ENCODE measurements at regions not wholly inside any gene's neighbourhood (a gene's known extent, or its start where the extent isn't known, plus 50 kb on each side); places are given as distances from the start of the nearest gene placed in this dataset.
"Not testable (repeated sequence)": the region's sequence is repeated elsewhere in the genome, so short reads cannot be mapped to it uniquely, and the experiment has no call there.

- no peak for ATAC-seq
- Histone ChIP-seq H3K4me1 (ENCODE audit: control insufficient read depth, insufficient read depth, low read length) (no peaks in the 10 kb centered on the region), H3K27me3 (ENCODE audit: control insufficient read depth, insufficient read depth) (no peaks in the 10 kb centered on the region), H3K4me3 (ENCODE audit: low read length) (no peak overlapping the region), H3K9me3 (ENCODE audit: control insufficient read depth, low read length) (no peaks in the 10 kb centered on the region), H3K27ac (ENCODE audit: low read length) (no peak overlapping the region)
- DNase-seq = no peak
- WGBS = 76% methylated on average over 5 of the region's 5 CpGs
- intact Hi-C loops (cut with DNase I) = no loop called here
Measured at GRCh38 chr19:23557381-23557780, 129.6 kb downstream of the ZNF675 start.

GRCh38 chr19:23554548-23554947 lies 132.5 kb downstream of the ZNF675 start:
- WGBS = 61% methylated on average over 1 of the region's 1 CpG
- DNase-seq = no peak

GRCh38 chr19:23550102-23550501 lies 136.9 kb downstream of the ZNF675 start:
- H3K4me1 ChIP-seq (ENCODE audit: control insufficient read depth, insufficient read depth, low read length); ATAC-seq; DNase-seq; H3K27me3 ChIP-seq (ENCODE audit: control insufficient read depth, insufficient read depth); H3K4me3 ChIP-seq (ENCODE audit: low read length); H3K27ac ChIP-seq (ENCODE audit: low read length); H3K9me3 ChIP-seq (ENCODE audit: control insufficient read depth, low read length); intact Hi-C loops (cut with DNase I): not testable (repeated sequence)
- WGBS = 69% methylated on average over 2 of the region's 2 CpGs

More at GRCh38 chr19:23554548-23554947, 132.5 kb downstream of the ZNF675 start:
- no peaks in the 10 kb centered on the region for H3K27me3 ChIP-seq (ENCODE audit: control insufficient read depth, insufficient read depth)
- H3K4me3 ChIP-seq (ENCODE audit: low read length) = no peak overlapping the region
- intact Hi-C loops (cut with DNase I) = no loop called here
- no peaks in the 10 kb centered on the region for H3K9me3 ChIP-seq (ENCODE audit: control insufficient read depth, low read length)
- no peak for ATAC-seq
- no peak overlapping the region for H3K27ac ChIP-seq (ENCODE audit: low read length)
- H3K4me1 ChIP-seq (ENCODE audit: control insufficient read depth, insufficient read depth, low read length) = no peaks in the 10 kb centered on the region

GRCh38 chr19:23547816-23548430 lies 139.1 kb downstream of the ZNF675 start:
- 84% methylated on average over 11 of the region's 11 CpGs for WGBS
- Histone ChIP-seq H3K9me3 (ENCODE audit: control insufficient read depth, low read length) (no peaks in the 10 kb centered on the region), H3K27me3 (ENCODE audit: control insufficient read depth, insufficient read depth) (no peaks in the 10 kb centered on the region), H3K27ac (ENCODE audit: low read length) (no peak overlapping the region), H3K4me1 (ENCODE audit: control insufficient read depth, insufficient read depth, low read length) (no peaks in the 10 kb centered on the region), H3K4me3 (ENCODE audit: low read length) (no peak overlapping the region)
- intact Hi-C loops (cut with DNase I) = no loop called here
- DNase-seq (no peak), ATAC-seq (no peak)

GRCh38 chr19:23547156-23547555 lies 139.9 kb downstream of the ZNF675 start:
- Histone ChIP-seq H3K27me3 (ENCODE audit: control insufficient read depth, insufficient read depth) (no peaks in the 10 kb centered on the region), H3K4me1 (ENCODE audit: control insufficient read depth, insufficient read depth, low read length) (no peaks in the 10 kb centered on the region), H3K4me3 (ENCODE audit: low read length) (no peak overlapping the region), H3K27ac (ENCODE audit: low read length) (no peak overlapping the region), H3K9me3 (ENCODE audit: control insufficient read depth, low read length) (no peaks in the 10 kb centered on the region)
- DNase-seq = no peak
- ATAC-seq = no peak
- intact Hi-C loops (cut with DNase I) = no loop called here
- WGBS = 67% methylated on average over 3 of the region's 3 CpGs

GRCh38 chr19:23543351-23543750 lies 143.7 kb downstream of the ZNF675 start:
- no peak for DNase-seq
- no peaks in the 10 kb centered on the region for H3K27me3 ChIP-seq (ENCODE audit: control insufficient read depth, insufficient read depth)
- no peak overlapping the region for H3K27ac ChIP-seq (ENCODE audit: low read length)
- no peak for ATAC-seq
- no peak overlapping the region for H3K4me3 ChIP-seq (ENCODE audit: low read length)
- WGBS = 69% methylated on average over 2 of the region's 2 CpGs
- intact Hi-C loops (cut with DNase I) = no loop called here
- H3K4me1 ChIP-seq (ENCODE audit: control insufficient read depth, insufficient read depth, low read length) = no peaks in the 10 kb centered on the region
- H3K9me3 ChIP-seq (ENCODE audit: control insufficient read depth, low read length) = no peaks in the 10 kb centered on the region

- intact Hi-C loops (cut with DNase I) = no loop called here
- Histone ChIP-seq H3K27me3 (ENCODE audit: control insufficient read depth, insufficient read depth) (no peaks in the 10 kb centered on the region), H3K27ac (ENCODE audit: low read length) (no peak overlapping the region), H3K4me1 (ENCODE audit: control insufficient read depth, insufficient read depth, low read length) (no peaks in the 10 kb centered on the region), H3K9me3 (ENCODE audit: control insufficient read depth, low read length) (no peaks in the 10 kb centered on the region), H3K4me3 (ENCODE audit: low read length) (no peak overlapping the region)
- no peak for ATAC-seq
- DNase-seq = no peak
- 32% methylated on average over 1 of the region's 1 CpG for WGBS
Measured at GRCh38 chr19:23542562-23542961, 144.4 kb downstream of the ZNF675 start.

- ATAC-seq = no peak
- 73% methylated on average over 1 of the region's 1 CpG for WGBS
Measured at GRCh38 chr19:23541991-23542390, 145.0 kb downstream of the ZNF675 start.

GRCh38 chr19:23540180-23540579 lies 144.9 kb upstream of the ZNF91 start:
- WGBS = 27% methylated on average over 1 of the region's 1 CpG
- ATAC-seq; H3K4me3 ChIP-seq (ENCODE audit: low read length); H3K4me1 ChIP-seq (ENCODE audit: control insufficient read depth, insufficient read depth, low read length); DNase-seq; H3K27ac ChIP-seq (ENCODE audit: low read length); H3K9me3 ChIP-seq (ENCODE audit: control insufficient read depth, low read length); intact Hi-C loops (cut with DNase I); H3K27me3 ChIP-seq (ENCODE audit: control insufficient read depth, insufficient read depth): not testable (repeated sequence)

More at GRCh38 chr19:23541991-23542390, 145.0 kb downstream of the ZNF675 start:
- H3K4me1 ChIP-seq (ENCODE audit: control insufficient read depth, insufficient read depth, low read length) = no peaks in the 10 kb centered on the region
- no peak overlapping the region for H3K4me3 ChIP-seq (ENCODE audit: low read length)
- intact Hi-C loops (cut with DNase I) = no loop called here
- no peaks in the 10 kb centered on the region for H3K27me3 ChIP-seq (ENCODE audit: control insufficient read depth, insufficient read depth)
- H3K27ac ChIP-seq (ENCODE audit: low read length) = no peak overlapping the region
- DNase-seq = no peak
- no peaks in the 10 kb centered on the region for H3K9me3 ChIP-seq (ENCODE audit: control insufficient read depth, low read length)

GRCh38 chr19:23539499-23539898 lies 144.2 kb upstream of the ZNF91 start:
- Histone ChIP-seq H3K4me3 (ENCODE audit: low read length) (no peak overlapping the region), H3K9me3 (ENCODE audit: control insufficient read depth, low read length) (no peaks in the 10 kb centered on the region), H3K4me1 (ENCODE audit: control insufficient read depth, insufficient read depth, low read length) (no peaks in the 10 kb centered on the region), H3K27ac (ENCODE audit: low read length) (no peak overlapping the region), H3K27me3 (ENCODE audit: control insufficient read depth, insufficient read depth) (no peaks in the 10 kb centered on the region)
- DNase-seq (no peak), ATAC-seq (no peak)
- WGBS = 55% methylated on average over 2 of the region's 2 CpGs
- intact Hi-C loops (cut with DNase I) = no loop called here

- H3K4me3 ChIP-seq (ENCODE audit: low read length); H3K4me1 ChIP-seq (ENCODE audit: control insufficient read depth, insufficient read depth, low read length); ATAC-seq; H3K27ac ChIP-seq (ENCODE audit: low read length); intact Hi-C loops (cut with DNase I); H3K27me3 ChIP-seq (ENCODE audit: control insufficient read depth, insufficient read depth); DNase-seq; H3K9me3 ChIP-seq (ENCODE audit: control insufficient read depth, low read length): not testable (repeated sequence)
Measured at GRCh38 chr19:23537136-23537535, 141.9 kb upstream of the ZNF91 start.

GRCh38 chr19:23536341-23536740 lies 141.1 kb upstream of the ZNF91 start:
- H3K27ac ChIP-seq (ENCODE audit: low read length); H3K27me3 ChIP-seq (ENCODE audit: control insufficient read depth, insufficient read depth); intact Hi-C loops (cut with DNase I); H3K9me3 ChIP-seq (ENCODE audit: control insufficient read depth, low read length); H3K4me3 ChIP-seq (ENCODE audit: low read length); ATAC-seq; H3K4me1 ChIP-seq (ENCODE audit: control insufficient read depth, insufficient read depth, low read length); DNase-seq: not testable (repeated sequence)
- 81% methylated on average over 1 of the region's 1 CpG for WGBS

Measured in right cardiac atrium (tissue), 5 donors.